COLO829 (cell line): ENCODE measurements at regions not wholly inside any gene's neighbourhood (a gene's known extent, or its start where the extent isn't known, plus 50 kb on each side); places are given as distances from the start of the nearest gene placed in this dataset.

ENCODE experiments used
- DNase-seq: peaks from one replicate; pipeline ENCODE4 v3.0.0; 2012; ENCODE audit warnings: low spot score

GRCh38 chr18:67969458-67969857, 452.9 kb upstream of the DSEL start:
- DNase-seq, result no peak

GRCh38 chr18:67966224-67966623, 449.7 kb upstream of the DSEL start:
- DNase-seq, result no peak

GRCh38 chr18:67964462-67964861, 447.9 kb upstream of the DSEL start:
- DNase-seq, result no peak

GRCh38 chr18:67961701-67962440, 445.4 kb upstream of the DSEL start:
- DNase-seq, result no peak

GRCh38 chr18:67957684-67958083, 441.2 kb upstream of the DSEL start:
- DNase-seq, result no peak

- DNase-seq, result no peak
Observed at GRCh38 chr18:67954594-67954993, 438.1 kb upstream of the DSEL start.

GRCh38 chr18:67951137-67951536, 434.6 kb upstream of the DSEL start:
- DNase-seq, result no peak

GRCh38 chr18:67938660-67939059, 422.1 kb upstream of the DSEL start:
- no peak for DNase-seq

GRCh38 chr18:67935638-67936037, 419.1 kb upstream of the DSEL start:
- no peak for DNase-seq

GRCh38 chr18:67933271-67933670, 416.8 kb upstream of the DSEL start:
- no peak for DNase-seq

GRCh38 chr18:67932271-67932670, 415.8 kb upstream of the DSEL start:
- DNase-seq, result no peak

GRCh38 chr18:67926929-67927864, 410.7 kb upstream of the DSEL start:
- no peak for DNase-seq

- DNase-seq, result no peak
Observed at GRCh38 chr18:67924656-67925055, 408.1 kb upstream of the DSEL start.

- DNase-seq, result no peak
Observed at GRCh38 chr18:67919316-67919715, 402.8 kb upstream of the DSEL start.

GRCh38 chr18:67916097-67916496, 399.6 kb upstream of the DSEL start:
- DNase-seq, result no peak

GRCh38 chr18:67913040-67913439, 396.5 kb upstream of the DSEL start:
- no peak for DNase-seq

GRCh38 chr18:67901573-67901972, 385.1 kb upstream of the DSEL start:
- DNase-seq, result no peak

- DNase-seq, result no peak
Observed at GRCh38 chr18:67896451-67896850, 379.9 kb upstream of the DSEL start.

GRCh38 chr18:67893916-67894315, 377.4 kb upstream of the DSEL start:
- no peak for DNase-seq

- no peak for DNase-seq
Observed at GRCh38 chr18:67876871-67877270, 360.4 kb upstream of the DSEL start.

GRCh38 chr18:67875944-67876343, 359.4 kb upstream of the DSEL start:
- DNase-seq, result no peak

GRCh38 chr18:67875060-67875459, 358.5 kb upstream of the DSEL start:
- DNase-seq, result no peak

GRCh38 chr18:67865400-67865799, 348.9 kb upstream of the DSEL start:
- no peak for DNase-seq
